GM19324 (cell line): ENCODE measurements at regions not wholly inside any gene's neighbourhood (a gene's known extent, or its start where the extent isn't known, plus 50 kb on each side); places are given as distances from the start of the nearest gene placed in this dataset.

Experiments used
- ATAC-seq: cut with Tn5 transposase; IDR thresholded peaks from one replicate; pipeline ENCODE4 v1.9.1; 2021; ENCODE audit warnings: mild to moderate bottlenecking, moderate library complexity; ENCODE audit not compliant: unreplicated experiment, low FRiP score

DNA sequence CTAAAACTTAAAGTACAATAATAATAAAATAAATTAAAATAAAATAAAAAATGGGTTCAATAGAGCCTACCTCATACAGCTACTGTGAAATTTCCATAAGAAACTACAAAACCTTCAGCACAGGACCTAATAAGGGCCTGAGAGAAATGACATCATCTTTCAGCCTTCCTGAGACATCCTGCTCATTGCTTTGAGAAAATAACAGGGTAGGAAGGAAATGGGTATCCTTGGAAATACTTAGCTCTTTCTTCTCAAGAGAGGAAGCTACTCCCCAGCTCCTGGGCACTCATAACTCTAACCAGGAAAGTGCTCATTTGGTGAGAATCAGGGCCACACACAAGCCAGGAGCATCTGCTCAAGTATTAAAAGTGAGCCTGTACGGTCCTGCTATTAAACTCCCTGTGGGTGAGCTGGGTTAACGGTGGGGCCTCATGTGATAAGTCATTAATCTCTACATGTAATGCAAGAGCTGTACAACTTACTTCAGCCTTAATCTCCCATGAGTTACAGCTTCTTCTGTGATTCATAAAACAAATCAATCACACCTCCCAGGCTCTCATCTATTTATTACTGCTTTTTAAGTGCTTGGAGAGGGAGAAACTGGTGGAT is 141.4 kb downstream of the MAFB start:
- ATAC-seq = no peak

DNA sequence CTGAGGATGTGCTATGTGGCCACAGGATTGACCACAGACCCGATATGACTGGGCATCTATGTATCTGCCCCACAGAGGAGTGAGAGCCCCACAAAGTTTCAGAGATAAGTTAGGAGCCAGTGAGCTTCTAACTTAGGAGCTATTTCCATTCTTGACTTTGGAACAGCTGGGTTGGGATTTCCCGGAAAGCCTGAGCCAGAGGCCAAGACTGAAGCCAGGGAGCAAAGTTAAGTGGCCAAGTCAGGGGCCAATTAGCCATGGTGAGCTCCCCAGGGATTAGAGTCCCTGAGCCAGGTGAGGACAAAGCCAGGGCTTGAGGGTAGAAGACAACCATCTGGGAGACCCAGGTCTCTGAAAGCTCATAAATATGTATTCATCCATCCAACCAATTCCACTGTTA is 143.6 kb downstream of the MAFB start:
- no peak for ATAC-seq

GRCh38 chr20:40542065-40542464 is 147.0 kb downstream of the MAFB start:
- no peak for ATAC-seq

- no peak for ATAC-seq
Measured at GRCh38 chr20:40540166-40540565, 148.9 kb downstream of the MAFB start.

DNA sequence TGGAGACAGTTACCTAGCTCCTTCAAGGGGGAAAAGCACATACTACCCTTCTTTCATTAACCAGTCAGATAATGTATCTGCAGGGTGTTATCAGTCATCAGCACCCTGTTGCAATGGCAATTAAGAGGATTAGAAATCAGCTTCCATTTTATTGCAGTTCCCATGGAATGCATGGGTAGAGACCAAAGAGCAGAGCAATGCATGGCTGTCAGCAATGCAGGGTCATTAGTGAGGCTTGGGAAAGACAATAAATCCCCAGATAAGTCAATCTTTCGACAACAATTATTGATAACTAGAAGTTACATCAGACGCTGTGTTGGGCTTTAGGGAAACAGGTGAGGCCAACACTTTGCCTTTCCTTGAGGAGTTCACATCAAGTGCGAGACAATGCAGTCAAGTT is 150.9 kb downstream of the MAFB start:
- ATAC-seq = no peak

DNA sequence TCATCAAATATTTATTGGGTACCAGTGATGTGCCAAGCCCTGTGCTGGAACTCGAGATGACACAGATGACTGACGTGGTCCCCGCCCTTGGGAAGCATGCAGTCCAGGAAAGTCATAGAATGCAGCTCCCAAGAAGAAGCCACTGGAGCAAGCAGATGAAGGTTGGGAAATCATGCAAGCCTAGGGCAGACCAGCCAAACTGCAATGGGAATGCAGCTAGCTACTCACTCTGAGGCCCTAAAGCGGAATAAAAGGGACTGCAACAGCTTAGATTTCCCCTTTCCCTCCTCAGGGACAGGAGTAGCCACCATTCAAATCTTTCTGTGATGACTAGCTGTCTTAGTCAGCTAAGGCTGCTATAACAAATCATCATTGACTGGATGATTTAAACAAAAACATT is 152.2 kb downstream of the MAFB start:
- no peak for ATAC-seq

- ATAC-seq = no peak
Measured at GRCh38 chr20:40535816-40536215, 153.2 kb downstream of the MAFB start.

GRCh38 chr20:40532103-40532502 is 156.9 kb downstream of the MAFB start:
- ATAC-seq = no peak

DNA sequence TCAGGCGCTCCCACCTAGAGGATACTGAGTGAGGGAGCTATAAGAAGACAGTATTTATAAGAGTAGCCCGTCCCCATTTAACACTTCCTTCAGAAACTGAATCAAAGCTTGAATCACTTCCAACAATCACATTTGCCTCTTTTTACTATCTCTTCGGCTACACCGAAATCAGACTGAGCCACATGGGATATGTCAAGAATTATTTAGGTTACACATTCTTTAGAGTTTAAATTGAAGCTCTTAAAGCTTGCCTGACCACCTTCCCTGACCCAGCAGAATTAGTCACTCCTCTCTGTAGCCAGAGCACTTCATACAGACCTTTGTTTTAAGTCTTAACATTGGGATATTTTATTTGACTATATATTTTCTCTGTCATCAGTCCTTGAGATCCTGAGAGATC is 163.7 kb downstream of the MAFB start:
- ATAC-seq = no peak

DNA sequence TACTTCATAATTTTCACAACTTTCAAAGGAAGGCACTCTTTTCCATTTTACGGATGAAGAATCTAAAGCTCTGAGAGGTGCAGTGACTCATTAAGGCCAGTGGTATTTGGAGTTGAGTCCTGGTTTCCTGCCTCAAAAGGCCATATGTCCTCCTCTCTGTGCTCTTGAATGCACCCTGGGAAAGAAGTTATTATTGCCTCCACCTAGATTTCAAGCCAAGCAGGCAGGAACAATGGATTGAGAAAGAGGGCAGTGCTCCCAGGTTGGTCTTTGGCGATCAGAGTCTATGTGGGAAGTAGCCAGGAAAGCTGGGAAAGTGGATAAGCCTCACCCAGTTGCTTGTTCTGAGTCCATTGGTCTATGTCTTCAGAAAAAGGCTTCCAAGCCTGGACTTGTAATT is 165.0 kb downstream of the MAFB start:
- no peak for ATAC-seq

DNA sequence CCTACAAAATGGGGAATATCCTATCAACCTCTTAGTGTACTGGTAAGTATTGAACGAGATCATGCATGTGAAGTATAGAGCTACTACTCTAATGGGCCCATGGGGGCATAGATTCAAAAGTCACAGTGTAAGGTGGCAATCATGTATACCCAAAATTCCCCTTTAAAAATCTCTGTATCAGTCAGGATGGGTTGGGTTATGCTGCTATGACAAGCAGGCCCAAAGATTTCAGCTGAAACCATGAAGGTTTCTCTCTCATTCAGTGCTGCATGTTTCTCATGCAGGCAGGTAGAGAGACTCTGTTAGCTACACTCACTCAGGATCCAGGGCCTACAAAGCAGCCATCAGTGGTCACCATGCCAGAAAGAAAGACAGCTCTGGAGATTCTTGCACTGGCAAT is 166.6 kb downstream of the MAFB start:
- no peak for ATAC-seq

- no peak for ATAC-seq
Measured at GRCh38 chr20:40521962-40522361, 167.1 kb downstream of the MAFB start.

DNA sequence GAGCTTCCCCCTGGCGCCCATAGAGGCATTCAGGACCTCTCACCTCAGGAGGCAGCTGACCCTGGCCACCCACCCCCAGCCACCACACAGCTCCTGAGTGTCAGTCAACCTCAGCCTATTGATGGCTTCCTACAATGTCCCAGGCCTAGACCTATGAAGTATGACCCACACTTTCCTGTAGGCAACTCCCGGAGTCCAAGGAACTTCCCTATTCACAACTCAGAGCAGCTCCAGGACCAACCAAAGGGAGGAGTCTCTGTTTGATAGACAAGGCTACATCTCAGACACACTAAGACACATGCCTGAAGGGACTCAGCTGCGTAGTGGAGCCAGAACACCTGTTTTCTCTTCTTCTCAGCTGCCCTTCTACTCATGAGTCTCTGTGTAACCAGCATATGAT is 169.1 kb downstream of the MAFB start:
- ATAC-seq = no peak

DNA sequence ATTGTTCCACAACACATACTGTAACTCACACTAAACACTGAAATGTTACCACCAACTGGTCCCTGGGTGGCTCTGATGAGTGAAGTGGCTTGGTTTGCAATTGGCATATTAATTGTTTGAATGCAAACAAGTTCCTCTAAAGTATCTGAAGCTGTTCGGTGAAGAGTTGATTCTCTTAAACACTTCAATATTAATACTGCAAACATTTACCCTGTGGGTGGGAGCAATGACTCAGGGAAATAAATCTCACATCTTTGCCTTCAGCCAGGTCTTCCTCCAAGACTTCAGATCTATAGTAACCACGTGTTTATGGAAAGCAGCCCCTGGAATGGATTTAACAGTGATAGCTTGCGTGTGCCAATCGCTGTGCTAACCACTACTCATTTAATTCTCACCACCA is 176.0 kb downstream of the MAFB start:
- ATAC-seq = no peak

DNA sequence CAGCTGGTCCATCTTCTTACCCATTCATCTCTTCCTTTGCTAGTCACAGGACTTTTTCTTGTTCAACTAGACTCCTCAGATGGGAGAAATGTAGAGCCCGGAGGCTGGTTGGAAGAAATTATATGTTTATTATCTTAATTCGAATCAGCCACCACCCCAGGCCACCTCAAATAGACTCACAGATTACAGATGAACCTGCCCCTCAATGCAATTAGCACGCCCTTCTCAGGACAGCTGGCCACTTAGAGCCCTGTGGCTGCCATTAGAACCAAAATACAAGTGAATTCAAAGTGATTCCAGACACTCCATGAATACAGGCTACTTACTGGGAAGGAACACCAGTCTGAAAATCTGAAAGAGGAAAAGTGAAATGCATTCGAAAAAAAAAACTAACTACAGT is 176.4 kb downstream of the MAFB start:
- no peak for ATAC-seq

DNA sequence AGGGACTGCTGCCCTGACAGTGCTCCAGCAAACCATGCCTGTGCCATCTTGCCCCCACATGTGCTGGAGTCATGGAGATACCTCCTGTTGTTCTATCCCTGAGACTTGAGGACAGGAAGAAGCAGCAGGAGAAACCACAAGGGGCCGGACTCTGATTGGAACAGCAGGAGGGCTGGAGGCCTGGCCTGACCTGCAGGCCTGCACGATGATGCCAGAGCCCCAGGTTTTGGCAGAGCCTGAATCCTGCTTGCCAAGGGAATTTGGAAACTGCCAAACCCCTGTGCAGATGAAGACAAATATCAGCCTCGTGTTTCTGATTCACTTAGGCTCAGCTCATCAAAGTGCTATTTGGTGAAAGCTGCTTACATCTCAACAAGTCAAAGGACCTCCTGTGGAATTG is 177.6 kb downstream of the MAFB start:
- no peak for ATAC-seq

- ATAC-seq = no peak
Measured at GRCh38 chr20:40510622-40511021, 178.4 kb downstream of the MAFB start.

GRCh38 chr20:40508821-40509220 is 180.2 kb downstream of the MAFB start:
- ATAC-seq = no peak

DNA sequence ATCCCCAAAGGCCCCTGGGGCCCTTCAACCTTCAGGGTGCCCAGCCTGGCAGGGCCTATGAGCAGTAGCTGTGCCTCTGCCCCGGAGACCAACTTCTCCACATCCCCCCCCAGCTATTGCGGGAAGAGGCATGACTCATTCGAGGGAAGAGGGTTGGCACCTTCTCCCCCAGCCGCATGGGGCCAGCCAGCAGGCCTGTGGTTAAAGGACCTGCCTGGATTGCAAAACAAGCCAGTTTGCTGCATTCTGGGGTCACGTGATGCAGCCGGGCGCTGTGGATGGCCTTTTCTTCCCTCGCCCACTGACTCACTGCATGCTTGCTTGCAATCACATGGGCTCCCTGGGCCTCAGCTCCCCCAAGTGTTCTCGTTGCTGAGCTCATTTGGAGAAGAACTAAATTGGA is 182.5 kb downstream of the MAFB start:
- no peak for ATAC-seq

- ATAC-seq = no peak
Measured at GRCh38 chr20:40503119-40503518, 185.9 kb downstream of the MAFB start.

DNA sequence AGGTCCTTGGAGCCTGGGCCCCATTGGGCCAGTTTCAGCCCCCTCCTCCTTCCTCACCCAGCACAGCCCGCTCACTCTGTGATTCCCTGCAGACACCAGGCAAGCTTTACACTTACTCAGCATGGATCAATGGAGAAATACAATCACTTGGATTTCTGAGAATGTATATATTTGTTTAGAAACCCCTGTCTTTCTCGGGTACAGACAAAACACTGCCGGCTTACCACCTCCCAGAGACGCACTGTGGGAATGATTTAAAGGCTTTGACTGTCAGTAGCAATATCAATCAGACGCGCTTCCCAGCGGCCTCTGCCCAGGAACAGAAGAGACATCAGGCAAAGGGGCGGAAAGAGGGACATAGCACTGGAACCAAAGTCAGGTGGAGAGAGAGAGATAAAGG is 186.5 kb downstream of the MAFB start:
- ATAC-seq = no peak

DNA sequence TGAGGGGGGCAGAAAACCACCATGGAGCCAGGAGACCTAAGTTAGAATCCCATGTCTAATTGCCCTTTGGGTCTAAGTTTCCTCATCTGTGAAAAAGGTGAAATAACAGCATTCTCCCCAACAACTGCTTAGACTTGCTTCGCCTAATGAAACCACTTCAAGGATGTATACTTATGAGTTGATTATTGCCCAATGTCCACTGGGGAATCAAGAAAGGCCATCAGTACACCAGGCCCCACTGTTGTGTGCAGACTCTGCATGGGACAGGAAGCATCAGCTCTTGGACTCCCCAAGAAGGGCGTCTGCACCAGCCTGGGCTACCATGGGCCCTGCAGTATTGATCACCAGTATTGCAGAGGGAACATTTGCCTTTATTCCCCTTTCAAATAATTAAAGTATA is 189.6 kb downstream of the MAFB start:
- no peak for ATAC-seq
